ENCODE measurements at regions not wholly inside any gene's neighbourhood (a gene's known extent, or its start where the extent isn't known, plus 50 kb on each side); places are given as distances from the start of the nearest gene placed in this dataset.
"Not testable (repeated sequence)": the region's sequence is repeated elsewhere in the genome, so short reads cannot be mapped to it uniquely, and the experiment has no call there.

DNA sequence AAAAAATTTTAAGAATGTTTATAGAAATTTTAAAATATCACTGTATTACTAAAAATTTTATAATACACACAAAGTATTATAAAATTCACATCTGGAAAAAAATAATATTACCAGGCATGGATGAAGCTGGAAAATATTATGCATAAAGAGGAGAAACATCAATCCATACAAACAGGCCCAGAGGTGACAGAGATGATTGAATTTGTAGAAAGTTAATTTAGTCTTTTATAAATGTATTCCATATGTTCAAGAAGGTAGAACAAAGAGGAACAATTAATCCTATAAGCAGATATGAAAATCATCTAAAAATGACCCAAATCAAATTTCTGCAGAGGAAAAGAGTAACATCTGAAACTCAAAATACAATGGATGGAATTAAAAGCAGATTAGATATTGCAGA, 605.2 kb upstream of the CELF4 start:
- H3K4me1 ChIP-seq, result no peaks in the 10 kb centered on the region
- TF ChIP-seq EP300 (IDR thresholded peaks at IDR 0.05), result no peak
- TF ChIP-seq POLR2AphosphoS5 (IDR thresholded peaks at IDR 0.05), result no peak
- TF ChIP-seq, protein P1, sequence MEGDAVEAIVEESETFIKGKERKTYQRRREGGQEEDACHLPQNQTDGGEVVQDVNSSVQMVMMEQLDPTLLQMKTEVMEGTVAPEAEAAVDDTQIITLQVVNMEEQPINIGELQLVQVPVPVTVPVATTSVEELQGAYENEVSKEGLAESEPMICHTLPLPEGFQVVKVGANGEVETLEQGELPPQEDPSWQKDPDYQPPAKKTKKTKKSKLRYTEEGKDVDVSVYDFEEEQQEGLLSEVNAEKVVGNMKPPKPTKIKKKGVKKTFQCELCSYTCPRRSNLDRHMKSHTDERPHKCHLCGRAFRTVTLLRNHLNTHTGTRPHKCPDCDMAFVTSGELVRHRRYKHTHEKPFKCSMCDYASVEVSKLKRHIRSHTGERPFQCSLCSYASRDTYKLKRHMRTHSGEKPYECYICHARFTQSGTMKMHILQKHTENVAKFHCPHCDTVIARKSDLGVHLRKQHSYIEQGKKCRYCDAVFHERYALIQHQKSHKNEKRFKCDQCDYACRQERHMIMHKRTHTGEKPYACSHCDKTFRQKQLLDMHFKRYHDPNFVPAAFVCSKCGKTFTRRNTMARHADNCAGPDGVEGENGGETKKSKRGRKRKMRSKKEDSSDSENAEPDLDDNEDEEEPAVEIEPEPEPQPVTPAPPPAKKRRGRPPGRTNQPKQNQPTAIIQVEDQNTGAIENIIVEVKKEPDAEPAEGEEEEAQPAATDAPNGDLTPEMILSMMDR (IDR thresholded peaks at IDR 0.05), result no peak
- TF ChIP-seq POLR2A (IDR thresholded peaks at IDR 0.05), result no peak
- ATAC-seq (ENCODE audit: low FRiP score in 2 of 2), result no peak
- H3K36me3 ChIP-seq, result no peaks in the 10 kb centered on the region
- no peaks in the 10 kb centered on the region for H3K9me3 ChIP-seq
- no peak overlapping the region for H3K4me3 ChIP-seq
- H3K27ac ChIP-seq, result no peak overlapping the region
- no peak for DNase-seq
- no peaks in the 10 kb centered on the region for H3K27me3 ChIP-seq

DNA sequence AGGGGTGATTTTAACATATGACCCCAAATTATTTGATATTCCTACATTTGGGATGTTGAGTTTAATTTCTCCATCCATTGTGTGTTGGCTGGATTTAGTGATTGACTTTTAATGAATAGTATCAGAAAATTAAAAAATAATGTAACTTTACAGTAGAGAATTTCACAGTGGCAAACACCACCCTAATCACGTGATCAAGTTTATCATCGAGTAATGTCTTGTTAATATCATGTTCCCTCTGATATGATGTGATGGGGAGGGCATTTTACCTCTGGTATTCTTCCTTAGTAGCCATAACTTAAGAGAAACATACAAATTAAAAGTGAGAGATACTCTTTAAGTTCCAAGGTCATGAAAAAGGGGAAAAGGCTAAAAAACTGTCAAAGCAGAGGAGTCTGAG, 602.0 kb upstream of the CELF4 start:
- Histone ChIP-seq H3K4me3 (no peak overlapping the region), H3K27me3 (no peaks in the 10 kb centered on the region), H3K27ac (no peak overlapping the region), H3K4me1 (no peaks in the 10 kb centered on the region), H3K9me3 (peaks cover 0 to 4% (median 0%) of the 10 kb centered on the region in 4 donors), H3K36me3 (no peaks in the 10 kb centered on the region)
- DNase-seq (no peak), ATAC-seq (ENCODE audit: low FRiP score in 2 of 2) (no peak)
- 82 to 89% methylated on average over 2 of the region's 2 CpGs for WGBS, 2 donors
- no peak for TF ChIP-seq POLR2A (IDR thresholded peaks at IDR 0.05)
- TF ChIP-seq, protein P1 (IDR thresholded peaks at IDR 0.05), result no peak
- no peak for TF ChIP-seq POLR2AphosphoS5 (IDR thresholded peaks at IDR 0.05)
- no peak for TF ChIP-seq EP300 (IDR thresholded peaks at IDR 0.05)

- not testable (repeated sequence) for H3K27me3 ChIP-seq; H3K36me3 ChIP-seq; H3K4me1 ChIP-seq; H3K9me3 ChIP-seq; DNase-seq; ATAC-seq (ENCODE audit: low FRiP score in 2 of 2); H3K27ac ChIP-seq; H3K4me3 ChIP-seq
Measured at GRCh38 chr18:38153116-38153515, 587.5 kb upstream of the CELF4 start.

- H3K27me3 ChIP-seq, result no peaks in the 10 kb centered on the region
- no peak for ATAC-seq (ENCODE audit: low FRiP score in 2 of 2)
- no peaks in the 10 kb centered on the region for H3K4me1 ChIP-seq
- DNase-seq, result no peak
- no peak overlapping the region for H3K4me3 ChIP-seq
- H3K36me3 ChIP-seq, result no peaks in the 10 kb centered on the region
- TF ChIP-seq, protein P1 (IDR thresholded peaks at IDR 0.05), result no peak
- TF ChIP-seq EP300 (IDR thresholded peaks at IDR 0.05), result no peak
- no peak for TF ChIP-seq POLR2AphosphoS5 (IDR thresholded peaks at IDR 0.05)
- no peak for TF ChIP-seq POLR2A (IDR thresholded peaks at IDR 0.05)
- H3K27ac ChIP-seq, result no peak overlapping the region
- H3K9me3 ChIP-seq, result no peaks in the 10 kb centered on the region
- WGBS, 2 donors, result 64 to 68% methylated on average over 3 of the region's 3 CpGs
Measured at GRCh38 chr18:38116716-38117115, 551.1 kb upstream of the CELF4 start.

GRCh38 chr18:38115201-38115600, 549.6 kb upstream of the CELF4 start:
- WGBS, 2 donors, result 48 to 50% methylated on average over 1 of the region's 1 CpG

More at GRCh38 chr18:38115201-38115600, 549.6 kb upstream of the CELF4 start:
- no peaks in the 10 kb centered on the region for H3K9me3 ChIP-seq
- ATAC-seq (ENCODE audit: low FRiP score in 2 of 2) (no peak), DNase-seq (no peak)
- H3K36me3 ChIP-seq, result no peaks in the 10 kb centered on the region
- no peak overlapping the region for H3K4me3 ChIP-seq
- no peak overlapping the region for H3K27ac ChIP-seq
- no peaks in the 10 kb centered on the region for H3K27me3 ChIP-seq
- H3K4me1 ChIP-seq, result no peaks in the 10 kb centered on the region
- TF ChIP-seq POLR2A (IDR thresholded peaks at IDR 0.05), result no peak
- TF ChIP-seq, protein P1 (IDR thresholded peaks at IDR 0.05), result no peak
